Progenitor cell of endocrine pancreas (in vitro differentiated cells): ENCODE measurements at regions not wholly inside any gene's neighbourhood (a gene's known extent, or its start where the extent isn't known, plus 50 kb on each side); places are given as distances from the start of the nearest gene placed in this dataset.
"Not testable (repeated sequence)": the region's sequence is repeated elsewhere in the genome, so short reads cannot be mapped to it uniquely, and the experiment has no call there.

Experiments
- DNase-seq: peaks from one replicate; pipeline ENCODE4 v3.0.0; 2021; ENCODE audit warnings: low spot score; ENCODE audit not compliant: unreplicated experiment
- H3K27ac Mint-ChIP-seq: 2 replicates; pipeline ENCODE4 v1.8.0; 2021; ENCODE audit warnings: mild to moderate bottlenecking, moderate library complexity, mixed read lengths
- H3K27me3 Mint-ChIP-seq: 2 replicates; pipeline ENCODE4 v1.8.0; 2021; ENCODE audit warnings: mixed read lengths
- H3K36me3 Mint-ChIP-seq: 2 replicates; pipeline ENCODE4 v1.8.0; 2022; ENCODE audit warnings: mixed read lengths; ENCODE audit not compliant: insufficient read depth
- H3K4me1 Mint-ChIP-seq: 2 replicates; pipeline ENCODE4 v1.8.0; 2021; ENCODE audit warnings: low read depth, mixed read lengths
- H3K4me3 Mint-ChIP-seq: 2 replicates; pipeline ENCODE4 v1.8.0; 2021; ENCODE audit warnings: low read depth, mild to moderate bottlenecking, moderate library complexity, mixed read lengths
- H3K9me3 Mint-ChIP-seq: 2 replicates; pipeline ENCODE4 v1.8.0; 2021; ENCODE audit warnings: low read depth, mixed read lengths
- TF ChIP-seq, protein P1 (sequence below): fragments of 200-600 bp; sonication (generic); IDR thresholded peaks from one replicate; pipeline ENCODE4 v1.5.0; 2021; ENCODE audit warnings: antibody characterized with exemption, mild to moderate bottlenecking; ENCODE audit not compliant: unreplicated experiment

DNA sequence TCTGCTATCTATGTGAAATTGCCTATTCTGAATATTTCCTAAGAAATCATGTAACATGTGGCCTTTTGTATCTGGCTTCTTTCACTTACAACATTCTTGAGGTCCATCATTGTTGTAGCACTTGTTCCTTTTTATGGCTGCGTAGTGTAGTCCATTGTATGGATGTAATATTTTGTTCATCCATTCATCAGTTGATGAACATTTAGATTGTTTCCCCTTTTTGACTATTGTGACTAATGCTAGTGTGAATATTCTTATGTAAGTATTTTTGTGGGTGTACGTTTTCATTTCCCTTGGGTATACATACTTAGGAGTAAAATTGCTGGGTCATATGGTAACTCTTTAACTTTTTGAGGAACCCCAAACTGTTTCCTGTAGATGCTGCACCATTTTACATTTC lies 134.6 kb downstream of the FOXD4L6 start:
- H3K9me3 Mint-ChIP-seq: peaks cover 16% of the 10 kb centered on the region
- H3K4me1 Mint-ChIP-seq, DNase-seq, H3K4me3 Mint-ChIP-seq, H3K36me3 Mint-ChIP-seq, H3K27ac Mint-ChIP-seq, H3K27me3 Mint-ChIP-seq: not testable (repeated sequence)

DNA sequence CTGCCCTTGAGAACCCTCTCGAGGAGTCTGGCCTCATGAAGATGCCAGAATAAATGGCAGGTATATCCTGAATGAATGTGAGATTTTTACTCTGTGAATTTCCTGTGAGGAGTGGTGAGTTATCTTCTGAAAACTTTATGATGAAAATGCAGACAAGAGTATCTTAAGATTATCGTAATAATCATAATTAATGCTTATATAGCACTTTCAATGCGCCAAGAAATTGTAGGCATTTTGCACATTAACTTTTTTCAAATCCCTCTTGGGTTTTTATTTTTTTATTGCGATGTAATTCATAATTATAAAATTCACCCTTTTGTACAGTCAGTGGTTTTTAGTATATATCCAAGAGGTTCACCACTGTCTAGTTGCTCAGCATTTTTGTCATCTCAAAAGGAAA lies 135.1 kb downstream of the FOXD4L6 start:
- not testable (repeated sequence) for H3K4me1 Mint-ChIP-seq, H3K36me3 Mint-ChIP-seq, H3K27ac Mint-ChIP-seq, H3K4me3 Mint-ChIP-seq, H3K27me3 Mint-ChIP-seq, DNase-seq
- H3K9me3 Mint-ChIP-seq: peaks cover 17% of the 10 kb centered on the region

DNA sequence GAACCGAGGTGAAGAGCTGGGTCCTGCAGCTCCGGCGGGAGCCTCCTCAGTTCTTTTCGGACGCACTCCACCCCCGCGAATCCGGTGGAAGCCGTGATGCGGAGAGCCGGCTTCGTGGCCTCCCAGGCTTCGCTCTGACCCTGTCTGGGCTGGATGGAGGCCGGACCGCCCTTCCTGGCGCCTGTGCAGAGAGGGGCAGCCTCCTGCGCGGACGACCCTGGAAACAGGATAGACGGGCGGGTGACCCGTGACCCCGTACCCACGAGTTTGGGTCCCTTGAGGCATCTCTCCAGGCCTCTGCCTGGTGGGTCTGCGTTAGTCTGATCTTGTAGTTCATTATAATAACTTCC lies 136.0 kb downstream of the FOXD4L6 start:
- H3K4me1 Mint-ChIP-seq, H3K4me3 Mint-ChIP-seq, H3K27me3 Mint-ChIP-seq: not testable (repeated sequence)
- Mint-ChIP-seq H3K36me3 (peaks cover 11% of the 10 kb centered on the region), H3K9me3 (peaks cover 24% of the 10 kb centered on the region), H3K27ac (peak overlapping the region; percentile 99)
- DNase-seq: peak; percentile 35

DNA sequence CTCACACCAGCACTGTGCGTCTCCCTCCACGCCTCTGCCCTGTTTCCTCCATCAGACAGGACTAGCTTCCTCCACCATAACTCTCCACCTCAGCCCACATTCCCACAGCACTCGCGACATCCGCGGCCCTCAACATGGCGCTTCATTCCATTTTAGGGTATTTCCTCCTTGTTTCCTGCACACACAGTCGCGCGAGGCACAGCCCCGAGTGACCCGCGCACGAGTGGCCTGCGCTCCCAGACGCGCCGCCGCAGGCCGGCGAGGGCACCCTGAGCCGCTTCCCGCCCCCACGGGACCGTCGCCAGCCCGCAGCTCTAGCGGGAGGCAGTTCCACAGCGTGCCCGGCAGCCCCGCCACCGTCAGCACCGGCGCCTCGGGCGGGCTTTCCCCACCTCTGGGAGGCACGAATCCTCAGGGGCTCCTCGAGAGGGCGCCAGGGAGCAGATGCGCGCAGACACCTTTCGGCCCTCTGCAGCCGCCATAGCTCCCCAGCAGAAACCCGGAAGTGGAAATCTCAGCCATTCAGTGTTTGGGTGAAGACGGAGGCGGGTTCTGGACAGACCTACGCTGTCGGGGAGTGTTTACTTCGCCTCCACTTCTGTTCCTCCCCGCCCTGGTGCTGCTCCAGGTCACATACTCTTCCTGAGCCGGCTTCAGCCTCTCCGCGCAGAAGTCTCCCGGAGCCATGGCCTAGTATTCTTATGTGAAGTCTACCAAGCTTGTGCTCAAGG lies 136.6 kb downstream of the FOXD4L6 start:
- H3K4me3 Mint-ChIP-seq, H3K4me1 Mint-ChIP-seq, H3K36me3 Mint-ChIP-seq, H3K27me3 Mint-ChIP-seq: not testable (repeated sequence)
- H3K27ac Mint-ChIP-seq: peak overlapping the region; percentile 99
- peak; percentile 92 for DNase-seq
- H3K9me3 Mint-ChIP-seq: peaks cover 21% of the 10 kb centered on the region
- TF ChIP-seq, protein P1, sequence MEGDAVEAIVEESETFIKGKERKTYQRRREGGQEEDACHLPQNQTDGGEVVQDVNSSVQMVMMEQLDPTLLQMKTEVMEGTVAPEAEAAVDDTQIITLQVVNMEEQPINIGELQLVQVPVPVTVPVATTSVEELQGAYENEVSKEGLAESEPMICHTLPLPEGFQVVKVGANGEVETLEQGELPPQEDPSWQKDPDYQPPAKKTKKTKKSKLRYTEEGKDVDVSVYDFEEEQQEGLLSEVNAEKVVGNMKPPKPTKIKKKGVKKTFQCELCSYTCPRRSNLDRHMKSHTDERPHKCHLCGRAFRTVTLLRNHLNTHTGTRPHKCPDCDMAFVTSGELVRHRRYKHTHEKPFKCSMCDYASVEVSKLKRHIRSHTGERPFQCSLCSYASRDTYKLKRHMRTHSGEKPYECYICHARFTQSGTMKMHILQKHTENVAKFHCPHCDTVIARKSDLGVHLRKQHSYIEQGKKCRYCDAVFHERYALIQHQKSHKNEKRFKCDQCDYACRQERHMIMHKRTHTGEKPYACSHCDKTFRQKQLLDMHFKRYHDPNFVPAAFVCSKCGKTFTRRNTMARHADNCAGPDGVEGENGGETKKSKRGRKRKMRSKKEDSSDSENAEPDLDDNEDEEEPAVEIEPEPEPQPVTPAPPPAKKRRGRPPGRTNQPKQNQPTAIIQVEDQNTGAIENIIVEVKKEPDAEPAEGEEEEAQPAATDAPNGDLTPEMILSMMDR: peak; percentile 90

DNA sequence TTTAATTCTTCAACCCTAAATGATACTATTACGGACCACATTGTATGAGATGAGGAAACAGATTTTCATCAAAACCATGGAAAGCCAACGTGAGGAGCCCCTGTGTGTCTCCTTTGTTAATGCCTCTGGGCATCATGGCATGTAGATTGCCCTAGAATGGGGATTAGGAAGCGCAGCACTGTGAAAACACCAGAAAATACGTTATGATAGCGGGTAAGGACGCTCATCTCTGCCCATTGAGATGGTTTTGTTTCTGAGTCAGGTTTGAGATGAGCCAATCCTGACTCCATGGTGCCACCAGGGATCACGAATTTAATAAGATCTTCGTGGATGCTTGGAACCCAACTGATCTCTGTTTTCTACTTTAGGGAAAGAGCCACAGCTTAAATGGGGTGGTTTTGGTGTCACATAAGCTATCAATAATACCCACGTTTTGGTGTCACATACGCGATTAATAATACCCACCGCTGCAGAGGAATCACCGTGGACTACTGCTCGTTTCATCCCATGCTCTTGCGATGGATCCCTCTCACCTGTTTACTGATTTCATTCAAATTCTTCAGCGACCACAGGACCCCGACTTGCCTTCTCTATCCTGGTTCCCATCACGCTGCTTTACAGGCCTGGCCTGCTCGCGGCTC lies 137.3 kb downstream of the FOXD4L6 start:
- H3K9me3 Mint-ChIP-seq: peaks cover 16% of the 10 kb centered on the region

DNA sequence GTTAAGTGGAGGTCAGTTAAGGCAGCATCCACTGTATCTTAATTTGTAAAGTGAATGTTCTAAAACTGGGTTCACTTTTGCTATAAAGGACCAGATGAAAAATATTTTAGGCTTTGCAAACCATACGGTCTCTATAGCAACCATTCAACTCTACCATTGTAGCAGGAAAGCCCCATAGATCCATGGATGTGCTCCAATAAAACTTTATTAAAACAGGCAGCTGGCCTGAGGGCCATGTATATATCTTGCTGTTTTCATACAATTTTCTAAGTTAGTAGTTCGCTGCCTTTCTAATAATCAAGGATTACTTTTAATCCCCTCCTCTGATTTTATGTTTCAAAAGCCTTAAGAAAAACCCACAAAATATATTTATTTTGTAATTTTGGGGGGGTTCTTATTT lies 142.1 kb downstream of the FOXD4L6 start:
- H3K4me1 Mint-ChIP-seq, H3K27ac Mint-ChIP-seq, H3K36me3 Mint-ChIP-seq, H3K27me3 Mint-ChIP-seq, H3K4me3 Mint-ChIP-seq, DNase-seq: not testable (repeated sequence)
- H3K9me3 Mint-ChIP-seq: peaks cover 20% of the 10 kb centered on the region

More for the DNA sequence above, 137.3 kb downstream of the FOXD4L6 start:
- H3K4me1 Mint-ChIP-seq, H3K27me3 Mint-ChIP-seq, H3K36me3 Mint-ChIP-seq, H3K27ac Mint-ChIP-seq, DNase-seq, H3K4me3 Mint-ChIP-seq: not testable (repeated sequence)

DNA sequence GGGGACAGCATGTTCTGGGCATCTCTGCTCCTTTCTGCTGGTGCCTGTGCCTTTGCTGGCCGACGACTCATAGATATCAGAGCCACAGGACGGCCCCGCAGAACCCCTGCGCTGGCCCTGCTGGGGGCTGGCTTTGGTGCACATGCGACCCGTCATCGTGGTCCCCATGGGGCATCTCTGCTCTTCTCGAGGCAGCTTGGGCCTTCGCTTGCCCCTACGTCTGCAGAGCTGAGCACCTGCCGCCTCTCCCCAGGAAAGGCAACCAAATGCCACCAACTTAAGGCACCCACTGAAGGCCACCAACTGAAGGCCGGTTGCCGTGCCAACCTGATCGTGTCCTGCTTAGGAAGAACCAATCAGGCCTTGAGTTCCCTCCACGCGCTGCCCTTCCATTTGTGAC lies 153.1 kb downstream of the FOXD4L6 start:
- H3K27me3 Mint-ChIP-seq, DNase-seq, H3K9me3 Mint-ChIP-seq, H3K27ac Mint-ChIP-seq, H3K4me3 Mint-ChIP-seq, H3K4me1 Mint-ChIP-seq, H3K36me3 Mint-ChIP-seq: not testable (repeated sequence)

DNA sequence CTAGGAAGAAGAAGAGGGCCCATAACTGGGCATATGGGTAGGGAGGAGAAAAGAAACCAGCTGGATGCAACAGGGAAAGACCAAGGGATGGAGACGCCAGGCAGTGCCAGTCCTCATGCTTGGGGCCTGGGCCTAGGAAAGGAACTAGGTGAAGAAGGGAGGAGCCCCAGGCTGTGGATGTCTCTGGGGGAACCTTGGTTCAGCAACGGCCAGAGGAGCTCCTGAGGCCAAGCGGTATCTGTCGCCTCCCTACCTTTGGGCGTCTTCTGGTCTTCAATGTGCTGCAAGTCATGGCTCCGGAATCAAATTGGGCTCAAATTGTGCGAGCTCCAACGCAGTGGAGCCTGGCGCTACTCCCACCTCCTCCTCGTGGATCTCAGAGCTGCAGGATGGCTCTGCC lies 153.6 kb downstream of the FOXD4L6 start:
- H3K27ac Mint-ChIP-seq, H3K36me3 Mint-ChIP-seq, H3K9me3 Mint-ChIP-seq, H3K27me3 Mint-ChIP-seq, H3K4me1 Mint-ChIP-seq, DNase-seq, H3K4me3 Mint-ChIP-seq: not testable (repeated sequence)

DNA sequence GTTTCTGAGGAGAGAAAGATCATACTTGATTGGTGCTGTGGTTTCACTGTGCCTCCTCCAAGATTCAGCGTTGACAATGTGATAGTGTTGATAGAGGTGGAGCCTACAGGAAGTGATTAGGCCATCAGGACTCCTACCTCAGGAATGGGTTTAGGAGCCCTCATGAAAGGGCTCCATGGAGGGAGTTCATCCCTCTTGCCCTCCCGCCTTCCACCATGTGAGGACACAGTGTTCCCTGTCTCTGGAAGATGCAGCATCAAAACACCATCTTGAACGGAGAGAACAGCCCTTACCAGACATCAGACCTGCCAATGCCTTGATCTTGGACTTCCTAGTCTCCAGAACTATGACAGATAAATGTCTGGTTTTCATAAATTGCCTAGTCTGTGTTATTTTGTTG lies 156.7 kb downstream of the FOXD4L6 start:
- not testable (repeated sequence) for DNase-seq, H3K9me3 Mint-ChIP-seq, H3K4me3 Mint-ChIP-seq, H3K36me3 Mint-ChIP-seq, H3K4me1 Mint-ChIP-seq, H3K27me3 Mint-ChIP-seq, H3K27ac Mint-ChIP-seq
